ENCODE measurements at regions not wholly inside any gene's neighbourhood (a gene's known extent, or its start where the extent isn't known, plus 50 kb on each side); places are given as distances from the start of the nearest gene placed in this dataset.

DNA sequence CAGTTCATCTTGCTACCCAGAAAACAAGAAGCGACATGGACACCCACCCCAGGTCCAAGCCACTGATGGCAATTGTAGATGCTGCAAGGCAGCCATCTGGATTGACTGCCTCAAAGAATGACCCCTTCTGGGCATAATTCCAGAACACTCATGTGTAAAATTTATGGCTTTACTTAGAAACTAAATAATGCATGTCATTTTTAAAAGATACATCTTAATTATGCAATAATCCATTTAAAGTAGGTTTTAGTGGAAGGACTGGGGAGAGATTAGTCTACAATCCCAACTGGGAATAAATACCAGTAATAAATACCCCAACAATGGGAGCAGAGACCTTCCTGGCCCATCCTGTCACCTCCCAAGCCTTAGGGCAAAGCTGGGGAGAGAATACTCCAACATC is 247.7 kb downstream of the SS18 start:
- no peak overlapping the region for H3K4me3 ChIP-seq (ENCODE audit: control insufficient read depth in 2 of 3, extremely low read depth in 1 of 3, insufficient read depth in 2 of 3, low read depth in 1 of 3, low read length in 3 of 3)
- no peak for FAIRE-seq
- dilution Hi-C loops (cut with MboI; ENCODE audit: extremely low pct_ligation_motif_present, low sequenced_read_pairs) = no loop called here

DNA sequence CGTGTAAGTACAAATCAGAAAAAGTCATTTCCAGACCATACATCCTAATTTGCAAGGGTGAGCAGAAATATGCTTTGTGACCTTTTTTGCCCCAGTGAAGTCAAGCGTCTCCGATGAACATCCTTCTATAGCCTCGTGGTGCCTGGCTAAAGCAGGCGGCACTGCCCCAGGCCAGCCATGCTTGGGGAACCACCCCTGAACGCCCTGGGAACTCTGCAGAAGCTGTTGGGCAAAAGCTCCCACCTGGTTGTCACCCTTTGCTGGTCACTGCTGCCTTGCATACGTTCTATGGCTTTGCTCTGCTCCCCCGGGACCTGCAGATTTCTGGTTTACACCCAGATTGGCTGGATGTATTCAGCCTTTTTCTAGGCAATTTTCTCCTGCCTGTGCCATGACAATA is 256.4 kb downstream of the SS18 start:
- FAIRE-seq = no peak
- dilution Hi-C loops (cut with MboI; ENCODE audit: extremely low pct_ligation_motif_present, low sequenced_read_pairs) = no loop called here

More for the DNA sequence above, 247.7 kb downstream of the SS18 start:
- TF ChIP-seq EZH2 (IDR thresholded peaks at IDR 0.05; ENCODE audit: low read length) = no peak
- TF ChIP-seq, protein P1, sequence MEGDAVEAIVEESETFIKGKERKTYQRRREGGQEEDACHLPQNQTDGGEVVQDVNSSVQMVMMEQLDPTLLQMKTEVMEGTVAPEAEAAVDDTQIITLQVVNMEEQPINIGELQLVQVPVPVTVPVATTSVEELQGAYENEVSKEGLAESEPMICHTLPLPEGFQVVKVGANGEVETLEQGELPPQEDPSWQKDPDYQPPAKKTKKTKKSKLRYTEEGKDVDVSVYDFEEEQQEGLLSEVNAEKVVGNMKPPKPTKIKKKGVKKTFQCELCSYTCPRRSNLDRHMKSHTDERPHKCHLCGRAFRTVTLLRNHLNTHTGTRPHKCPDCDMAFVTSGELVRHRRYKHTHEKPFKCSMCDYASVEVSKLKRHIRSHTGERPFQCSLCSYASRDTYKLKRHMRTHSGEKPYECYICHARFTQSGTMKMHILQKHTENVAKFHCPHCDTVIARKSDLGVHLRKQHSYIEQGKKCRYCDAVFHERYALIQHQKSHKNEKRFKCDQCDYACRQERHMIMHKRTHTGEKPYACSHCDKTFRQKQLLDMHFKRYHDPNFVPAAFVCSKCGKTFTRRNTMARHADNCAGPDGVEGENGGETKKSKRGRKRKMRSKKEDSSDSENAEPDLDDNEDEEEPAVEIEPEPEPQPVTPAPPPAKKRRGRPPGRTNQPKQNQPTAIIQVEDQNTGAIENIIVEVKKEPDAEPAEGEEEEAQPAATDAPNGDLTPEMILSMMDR (optimal IDR thresholded peaks at IDR 0.05 in 1 of 3, IDR thresholded peaks at IDR 0.05 in 1 of 3, conservative IDR thresholded peaks at IDR 0.05 in 1 of 3; ENCODE audit: extremely low read depth in 1 of 3, insufficient read depth in 2 of 3, low read length in 3 of 3) = no peak
- Histone ChIP-seq H3K79me2 (ENCODE audit: control insufficient read depth, insufficient read depth, low read length) (no peaks in the 10 kb centered on the region), H3K27ac (ENCODE audit: control insufficient read depth, insufficient read depth, low read length) (no peak overlapping the region), H3K4me1 (ENCODE audit: control insufficient read depth, extremely low read depth, insufficient read depth, low read length) (no peaks in the 10 kb centered on the region), H2AFZ (ENCODE audit: control insufficient read depth, low read length) (no peak overlapping the region), H3K9me1 (ENCODE audit: control insufficient read depth, extremely low read depth, insufficient read depth, low read length) (no peaks in the 10 kb centered on the region), H3K4me2 (ENCODE audit: control insufficient read depth, extremely low read depth, insufficient read depth, low read depth, low read length) (no peak overlapping the region), H3K9me3 (ENCODE audit: control insufficient read depth, low read depth, low read length) (no peaks in the 10 kb centered on the region), H3K36me3 (ENCODE audit: control insufficient read depth in 2 of 2, extremely low read depth in 1 of 2, insufficient read depth in 2 of 2, low read length in 2 of 2) (no peaks in the 10 kb centered on the region), H3K9ac (ENCODE audit: control insufficient read depth, extremely low read depth, insufficient read depth, low read length) (no peak overlapping the region), H4K20me1 (ENCODE audit: control insufficient read depth, extremely low read depth, insufficient read depth, low read length) (no peaks in the 10 kb centered on the region), H3K27me3 (ENCODE audit: control insufficient read depth, extremely low read depth, insufficient read depth, low read length) (no peaks in the 10 kb centered on the region)
- no peak for DNase-seq (ENCODE audit: low read depth, low spot score)

More for the DNA sequence above, 256.4 kb downstream of the SS18 start:
- H3K9me3 ChIP-seq (ENCODE audit: control insufficient read depth, low read depth, low read length) = no peaks in the 10 kb centered on the region
- no peaks in the 10 kb centered on the region for H3K79me2 ChIP-seq (ENCODE audit: control insufficient read depth, insufficient read depth, low read length)
- no peak overlapping the region for H3K4me2 ChIP-seq (ENCODE audit: control insufficient read depth, extremely low read depth, insufficient read depth, low read depth, low read length)
- no peaks in the 10 kb centered on the region for H3K27me3 ChIP-seq (ENCODE audit: control insufficient read depth, extremely low read depth, insufficient read depth, low read length)
- no peak overlapping the region for H2AFZ ChIP-seq (ENCODE audit: control insufficient read depth, low read length)
- H3K4me1 ChIP-seq (ENCODE audit: control insufficient read depth, extremely low read depth, insufficient read depth, low read length) = no peaks in the 10 kb centered on the region
- no peak overlapping the region for H3K4me3 ChIP-seq (ENCODE audit: control insufficient read depth in 2 of 3, extremely low read depth in 1 of 3, insufficient read depth in 2 of 3, low read depth in 1 of 3, low read length in 3 of 3)
- no peaks in the 10 kb centered on the region for H4K20me1 ChIP-seq (ENCODE audit: control insufficient read depth, extremely low read depth, insufficient read depth, low read length)
- H3K27ac ChIP-seq (ENCODE audit: control insufficient read depth, insufficient read depth, low read length) = no peak overlapping the region
- no peak for TF ChIP-seq EZH2 (IDR thresholded peaks at IDR 0.05; ENCODE audit: low read length)
- TF ChIP-seq, protein P1 (optimal IDR thresholded peaks at IDR 0.05 in 1 of 3, IDR thresholded peaks at IDR 0.05 in 1 of 3, conservative IDR thresholded peaks at IDR 0.05 in 1 of 3; ENCODE audit: extremely low read depth in 1 of 3, insufficient read depth in 2 of 3, low read length in 3 of 3) = no peak
- DNase-seq (ENCODE audit: low read depth, low spot score) = no peak
- no peaks in the 10 kb centered on the region for H3K36me3 ChIP-seq (ENCODE audit: control insufficient read depth in 2 of 2, extremely low read depth in 1 of 2, insufficient read depth in 2 of 2, low read length in 2 of 2)
- H3K9ac ChIP-seq (ENCODE audit: control insufficient read depth, extremely low read depth, insufficient read depth, low read length) = no peak overlapping the region
- no peaks in the 10 kb centered on the region for H3K9me1 ChIP-seq (ENCODE audit: control insufficient read depth, extremely low read depth, insufficient read depth, low read length)

Measured in keratinocyte (primary cell).